PC-3 (cell line): ENCODE measurements at regions not wholly inside any gene's neighbourhood (a gene's known extent, or its start where the extent isn't known, plus 50 kb on each side); places are given as distances from the start of the nearest gene placed in this dataset.

Source experiments
- CTCF ChIP-seq: fragments of 300-600 bp; sonication (generic); conservative IDR thresholded peaks from 2 replicates; pipeline ENCODE4 v1.5.1; 2017; ENCODE audit warnings: antibody characterized with exemption, low read depth, mild to moderate bottlenecking, low read length
- EZH2 ChIP-seq: fragments of 300-600 bp; sonication (generic); IDR thresholded peaks from one replicate; pipeline ENCODE4 v1.6.1; 2017; ENCODE audit warnings: antibody characterized with exemption, mild to moderate bottlenecking, low read length; ENCODE audit not compliant: unreplicated experiment

GRCh38 chr2:59866436-59866835, 687.0 kb downstream of the BCL11A start:
- TF ChIP-seq CTCF (no peak), EZH2 (no peak)
